ENCODE measurements at regions not wholly inside any gene's neighbourhood (a gene's known extent, or its start where the extent isn't known, plus 50 kb on each side); places are given as distances from the start of the nearest gene placed in this dataset.

DNA sequence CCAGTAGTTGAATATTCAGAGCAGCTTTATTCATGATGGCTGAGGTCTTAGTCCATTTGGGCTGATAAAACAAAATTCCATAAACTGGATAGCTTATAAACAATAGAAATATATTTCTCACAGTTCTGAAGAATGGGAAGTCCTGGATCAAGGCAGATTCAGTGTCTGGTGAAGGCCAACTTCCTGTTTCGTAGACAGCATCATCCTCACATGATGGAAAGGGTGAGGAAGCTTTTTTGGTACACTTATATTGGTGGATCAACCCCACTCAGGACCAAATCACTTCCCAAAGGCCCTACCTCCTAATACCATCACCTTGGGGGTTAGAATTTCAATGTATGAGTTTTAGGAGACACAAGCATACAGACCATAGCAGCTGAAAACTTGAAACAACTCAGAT lies 224.2 kb downstream of the CYB561 start:
- TF ChIP-seq EZH2 (IDR thresholded peaks at IDR 0.05; ENCODE audit: low read depth): no peak
- TF ChIP-seq CTCF (conservative IDR thresholded peaks at IDR 0.05): no peak
- H2AFZ ChIP-seq: no peak overlapping the region
- no peaks in the 10 kb centered on the region for H3K4me1 ChIP-seq (replicated peaks; ENCODE audit: insufficient read depth)
- BruUV-seq (replicated peaks): no TSS peak
- DNase-seq: no peak
- no peaks in the 10 kb centered on the region for H3K9me2 ChIP-seq (ENCODE audit: insufficient read depth)
- H3K4me3 ChIP-seq: no peak overlapping the region
- ChIA-PET POLR2A (ENCODE audit: unreplicated experiment) (no interaction called here), CTCF (no interaction called here)
- peaks cover 24% of the 10 kb centered on the region for H3F3A ChIP-seq (ENCODE audit: insufficient read depth, low read depth)
- no peaks in the 10 kb centered on the region for H3K9me3 ChIP-seq (ENCODE audit: insufficient read depth, low read depth)
- peaks cover 33% of the 10 kb centered on the region for H4K20me1 ChIP-seq (ENCODE audit: insufficient read depth)
- H3K27me3 ChIP-seq (ENCODE audit: insufficient read depth, low read depth): no peaks in the 10 kb centered on the region
- H3K79me2 ChIP-seq (ENCODE audit: low read depth): peaks cover 26% of the 10 kb centered on the region; the same call in 1 of the 2 replicates
- peaks cover 8% of the 10 kb centered on the region; the same call in 1 of the 2 replicates for H3K36me3 ChIP-seq (ENCODE audit: low read depth)
- H3K4me2 ChIP-seq: no peak overlapping the region
- no peak overlapping the region for H3K27ac ChIP-seq
- intact Hi-C loops (cut with micrococcal nuclease; ENCODE audit: unreplicated experiment): no loop called here

DNA sequence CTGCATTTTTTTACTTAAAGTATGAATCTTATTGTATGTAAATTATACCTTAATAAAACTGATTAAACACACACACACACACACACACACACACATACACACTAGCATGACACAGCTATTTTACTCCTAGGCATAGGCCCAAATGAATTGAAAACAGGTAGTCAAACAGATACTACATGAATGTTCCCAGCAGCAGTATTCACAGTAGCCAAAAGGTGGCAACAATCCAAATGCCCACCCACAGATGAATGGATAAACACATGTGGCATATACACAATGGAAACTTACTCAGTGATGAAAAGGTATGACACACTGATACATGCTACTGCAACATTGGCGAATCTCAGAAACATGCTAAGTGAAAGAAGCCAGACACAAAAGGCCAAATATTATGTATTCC lies 223.5 kb downstream of the CYB561 start:
- CTCF ChIA-PET: no interaction called here
- intact Hi-C loops (cut with micrococcal nuclease; ENCODE audit: unreplicated experiment): no loop called here
- H2AFZ ChIP-seq: no peak overlapping the region
- H3K4me3 ChIP-seq: no peak overlapping the region
- peaks cover 39% of the 10 kb centered on the region for H4K20me1 ChIP-seq (ENCODE audit: insufficient read depth)
- no peaks in the 10 kb centered on the region for H3K27me3 ChIP-seq (ENCODE audit: insufficient read depth, low read depth)
- POLR2A ChIA-PET (ENCODE audit: unreplicated experiment): no interaction called here
- H3K36me3 ChIP-seq (ENCODE audit: low read depth): peaks cover 8% of the 10 kb centered on the region; the same call in 1 of the 2 replicates
- no peaks in the 10 kb centered on the region for H3K9me2 ChIP-seq (ENCODE audit: insufficient read depth)
- no peak for DNase-seq
- H3K4me2 ChIP-seq: no peak overlapping the region
- TF ChIP-seq EZH2 (IDR thresholded peaks at IDR 0.05; ENCODE audit: low read depth): no peak
- no peak for TF ChIP-seq CTCF (conservative IDR thresholded peaks at IDR 0.05)
- H3K79me2 ChIP-seq (ENCODE audit: low read depth): peaks cover 32% of the 10 kb centered on the region
- no peaks in the 10 kb centered on the region for H3K9me3 ChIP-seq (ENCODE audit: insufficient read depth, low read depth)
- no TSS peak for BruUV-seq (replicated peaks)
- H3K27ac ChIP-seq: no peak overlapping the region
- H3K4me1 ChIP-seq (replicated peaks; ENCODE audit: insufficient read depth): no peaks in the 10 kb centered on the region
- H3F3A ChIP-seq (ENCODE audit: insufficient read depth, low read depth): peaks cover 24% of the 10 kb centered on the region

DNA sequence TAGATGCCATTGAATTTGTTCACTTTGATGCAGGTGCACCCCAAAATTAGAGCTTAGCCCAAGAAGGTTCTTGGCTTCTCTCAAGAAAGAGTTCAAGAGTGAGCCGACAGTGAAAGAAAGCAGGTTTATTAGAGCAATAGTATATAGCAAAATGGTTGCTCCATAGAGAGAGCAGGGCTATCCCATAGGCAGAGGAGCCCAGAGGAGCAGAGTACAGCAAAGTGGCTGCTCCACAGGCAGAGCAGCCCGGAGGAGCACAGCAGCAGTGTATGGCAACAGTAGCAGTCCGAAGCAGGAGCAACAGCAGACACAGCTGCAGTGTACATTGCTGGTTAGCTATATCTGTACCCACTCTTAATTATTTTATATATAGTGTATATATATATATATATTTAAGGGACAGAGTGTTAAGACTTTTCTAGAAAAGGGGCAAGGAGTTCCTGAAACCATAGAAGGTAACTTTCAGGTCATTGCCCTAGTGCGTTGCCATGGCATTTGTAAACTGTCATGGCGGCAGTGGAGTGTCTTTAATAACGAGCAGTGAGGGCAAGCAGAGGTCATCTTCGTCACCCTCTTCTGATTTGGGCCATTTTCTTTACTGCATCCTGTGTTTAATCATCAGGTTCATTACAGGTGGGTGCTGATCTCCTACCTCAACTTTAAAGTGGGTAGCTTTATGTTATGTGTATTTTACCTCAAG lies 222.7 kb downstream of the CYB561 start:
- H3K9me2 ChIP-seq (ENCODE audit: insufficient read depth): no peaks in the 10 kb centered on the region
- no peak overlapping the region for H3K4me3 ChIP-seq
- POLR2A ChIA-PET (ENCODE audit: unreplicated experiment): no interaction called here
- intact Hi-C loops (cut with micrococcal nuclease; ENCODE audit: unreplicated experiment): no loop called here
- peaks cover 46% of the 10 kb centered on the region for H4K20me1 ChIP-seq (ENCODE audit: insufficient read depth)
- no peaks in the 10 kb centered on the region for H3K9me3 ChIP-seq (ENCODE audit: insufficient read depth, low read depth)
- no peak overlapping the region for H3K4me2 ChIP-seq
- H3K27me3 ChIP-seq (ENCODE audit: insufficient read depth, low read depth): no peaks in the 10 kb centered on the region
- no peak for DNase-seq
- H3K27ac ChIP-seq: no peak overlapping the region
- peaks cover 8% of the 10 kb centered on the region; the same call in 1 of the 2 replicates for H3K36me3 ChIP-seq (ENCODE audit: low read depth)
- no peak for TF ChIP-seq CTCF (conservative IDR thresholded peaks at IDR 0.05)
- no peak for TF ChIP-seq EZH2 (IDR thresholded peaks at IDR 0.05; ENCODE audit: low read depth)
- CTCF ChIA-PET: no interaction called here
- H3K4me1 ChIP-seq (replicated peaks; ENCODE audit: insufficient read depth): no peaks in the 10 kb centered on the region
- no peak overlapping the region for H2AFZ ChIP-seq
- H3K79me2 ChIP-seq (ENCODE audit: low read depth): peaks cover 39% of the 10 kb centered on the region
- peaks cover 24% of the 10 kb centered on the region for H3F3A ChIP-seq (ENCODE audit: insufficient read depth, low read depth)
- BruUV-seq (replicated peaks): no TSS peak
